Activated B cell treated with CpG ODN at 0.5 μM for 24 hours (primary cell): ENCODE measurements at regions not wholly inside any gene's neighbourhood (a gene's known extent, or its start where the extent isn't known, plus 50 kb on each side); places are given as distances from the start of the nearest gene placed in this dataset.
"Not testable (repeated sequence)": the region's sequence is repeated elsewhere in the genome, so short reads cannot be mapped to it uniquely, and the experiment has no call there.

Experiments used
- ATAC-seq: fragments of 200-7000 bp; cut with Tn5 transposase; one replicate; pipeline ENCODE4 v1.10.0; 2021; ENCODE audit warnings: low read depth, mild to moderate bottlenecking, moderate library complexity
- CTCF ChIA-PET: fragments of 350-600 bp; sonication (Branson Sonifier 250); formaldehyde crosslinking; loops from one replicate; lab custom pipeline; 2021; ENCODE audit warnings: antibody characterized with exemption; lab: Charles Lee
- POLR2A ChIA-PET: fragments of 350-600 bp; sonication (Branson Sonifier 250); formaldehyde crosslinking; loops from one replicate; lab custom pipeline; 2021; ENCODE audit warnings: antibody characterized with exemption; lab: Charles Lee
- DNase-seq: peaks from one replicate; pipeline ENCODE4 v3.0.0; 2022
- H3K27ac Mint-ChIP-seq: one replicate; pipeline ENCODE4 v1.8.0; 2020; ENCODE audit warnings: mixed read lengths
- H3K27me3 Mint-ChIP-seq: one replicate; pipeline ENCODE4 v1.8.0; 2021; ENCODE audit warnings: mixed read lengths
- H3K36me3 Mint-ChIP-seq: one replicate; pipeline ENCODE4 v1.8.0; 2021; ENCODE audit warnings: low read depth, mixed read lengths
- H3K4me1 Mint-ChIP-seq: one replicate; pipeline ENCODE4 v1.8.0; 2021; ENCODE audit warnings: mixed read lengths
- H3K4me3 Mint-ChIP-seq: one replicate; pipeline ENCODE4 v1.8.0; 2020; ENCODE audit warnings: mild to moderate bottlenecking, mixed read lengths
- H3K9me3 Mint-ChIP-seq: one replicate; pipeline ENCODE4 v1.8.0; 2020; ENCODE audit warnings: mixed read lengths
- CTCF ChIP-seq: fragments of 200-600 bp; IDR thresholded peaks from one replicate; pipeline ENCODE4 v1.8.0; 2022; ENCODE audit warnings: antibody characterized with exemption, mild to moderate bottlenecking
- intact Hi-C: fragments of 100-400 bp; cut with micrococcal nuclease; formaldehyde crosslinking; loops from one replicate; pipeline ENCODE4 v1.15.1; 2024

- Mint-ChIP-seq H3K4me3 (no peak overlapping the region), H3K27me3 (no peaks in the 10 kb centered on the region), H3K9me3 (peaks cover 7% of the 10 kb centered on the region), H3K36me3 (no peaks in the 10 kb centered on the region), H3K27ac (no peak overlapping the region), H3K4me1 (no peaks in the 10 kb centered on the region)
- intact Hi-C loops, result no loop called here
- ChIA-PET POLR2A (no interaction called here), CTCF (no interaction called here)
- DNase-seq (no peak), ATAC-seq (no peak)
- TF ChIP-seq CTCF, result no peak
Measured at GRCh38 chr3:89714237-89714636, 606.8 kb downstream of the EPHA3 start.

GRCh38 chr3:89740080-89740880 is 632.9 kb downstream of the EPHA3 start:
- Mint-ChIP-seq H3K27ac (no peak overlapping the region), H3K36me3 (no peaks in the 10 kb centered on the region), H3K4me1 (no peaks in the 10 kb centered on the region), H3K4me3 (no peak overlapping the region), H3K27me3 (no peaks in the 10 kb centered on the region), H3K9me3 (peaks cover 12% of the 10 kb centered on the region)
- ATAC-seq (no peak), DNase-seq (no peak)
- intact Hi-C loops, result no loop called here
- POLR2A ChIA-PET, result no interaction called here
- TF ChIP-seq CTCF, result no peak
- CTCF ChIA-PET, result no interaction called here

GRCh38 chr3:89740881-89741177 is 633.4 kb downstream of the EPHA3 start:
- ATAC-seq (no peak), DNase-seq (no peak)
- no peaks in the 10 kb centered on the region for H3K4me1 Mint-ChIP-seq
- ChIA-PET CTCF (no interaction called here), POLR2A (no interaction called here)
- H3K27me3 Mint-ChIP-seq, result no peaks in the 10 kb centered on the region
- TF ChIP-seq CTCF, result no peak
- no peak overlapping the region for H3K27ac Mint-ChIP-seq
- no peak overlapping the region for H3K4me3 Mint-ChIP-seq
- H3K9me3 Mint-ChIP-seq, result peaks cover 16% of the 10 kb centered on the region
- intact Hi-C loops, result no loop called here
- H3K36me3 Mint-ChIP-seq, result no peaks in the 10 kb centered on the region

- ATAC-seq (no peak), DNase-seq (no peak)
- ChIA-PET CTCF (no interaction called here), POLR2A (no interaction called here)
- H3K4me3 Mint-ChIP-seq, result no peak overlapping the region
- H3K4me1 Mint-ChIP-seq, result no peaks in the 10 kb centered on the region
- intact Hi-C loops, result no loop called here
- no peak for TF ChIP-seq CTCF
- no peaks in the 10 kb centered on the region for H3K36me3 Mint-ChIP-seq
- no peaks in the 10 kb centered on the region for H3K27me3 Mint-ChIP-seq
- H3K9me3 Mint-ChIP-seq, result peaks cover 19% of the 10 kb centered on the region
- H3K27ac Mint-ChIP-seq, result no peak overlapping the region
Measured at GRCh38 chr3:89742546-89742945, 635.1 kb downstream of the EPHA3 start.

GRCh38 chr3:89747541-89748278 is 640.3 kb downstream of the EPHA3 start:
- H3K27me3 Mint-ChIP-seq, H3K4me1 Mint-ChIP-seq, H3K4me3 Mint-ChIP-seq, DNase-seq, H3K27ac Mint-ChIP-seq, intact Hi-C loops, CTCF ChIA-PET, H3K36me3 Mint-ChIP-seq, POLR2A ChIA-PET, ATAC-seq: not testable (repeated sequence)
- H3K9me3 Mint-ChIP-seq, result peaks cover 20% of the 10 kb centered on the region
